ENCODE measurements at regions not wholly inside any gene's neighbourhood (a gene's known extent, or its start where the extent isn't known, plus 50 kb on each side); places are given as distances from the start of the nearest gene placed in this dataset.

- DNase-seq, result no peak
Observed at GRCh38 chr14:104458845-104459244, 120.7 kb upstream of the C14orf180 start.

GRCh38 chr14:104460791-104461651, 118.5 kb upstream of the C14orf180 start:
- peak; percentile 18 for DNase-seq

DNA sequence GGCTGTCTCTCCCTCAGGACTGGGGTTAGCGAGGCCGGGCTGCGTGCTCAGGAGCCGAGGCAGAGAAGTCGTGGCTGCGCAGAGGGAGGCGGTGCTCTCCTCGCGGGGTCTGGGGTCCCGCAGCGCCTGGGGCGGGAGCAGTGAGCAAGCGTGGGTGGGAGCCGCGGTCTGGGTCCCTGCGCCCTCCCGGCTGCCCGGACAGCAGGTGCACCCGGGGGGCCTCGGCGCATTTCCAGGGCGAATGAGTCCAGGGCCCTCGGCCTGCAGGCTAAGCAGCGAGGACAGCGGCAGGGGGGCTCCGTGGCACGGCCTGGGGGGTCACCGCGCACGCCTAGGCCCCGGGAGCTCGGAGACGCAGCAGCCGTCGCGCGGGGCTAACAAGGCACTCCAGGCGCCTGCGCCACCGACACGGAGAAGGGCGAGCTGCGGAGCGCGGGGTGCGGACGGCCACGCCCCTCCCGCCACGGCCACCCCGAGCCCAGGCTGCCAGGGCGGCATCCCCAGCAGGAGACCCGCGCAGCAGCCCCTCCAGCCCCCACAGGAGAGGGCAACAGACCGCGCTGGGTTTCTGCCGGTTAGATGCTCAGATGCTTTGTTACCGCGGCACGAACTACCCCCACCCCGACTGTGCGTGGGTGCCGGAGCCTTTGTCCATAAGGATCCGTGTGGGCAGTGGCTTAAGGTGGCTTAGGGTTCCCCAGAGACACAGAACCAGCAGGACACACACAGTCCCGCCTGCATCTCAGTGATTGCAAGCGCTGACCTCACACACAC, 117.7 kb upstream of the C14orf180 start:
- no peak for DNase-seq

DNA sequence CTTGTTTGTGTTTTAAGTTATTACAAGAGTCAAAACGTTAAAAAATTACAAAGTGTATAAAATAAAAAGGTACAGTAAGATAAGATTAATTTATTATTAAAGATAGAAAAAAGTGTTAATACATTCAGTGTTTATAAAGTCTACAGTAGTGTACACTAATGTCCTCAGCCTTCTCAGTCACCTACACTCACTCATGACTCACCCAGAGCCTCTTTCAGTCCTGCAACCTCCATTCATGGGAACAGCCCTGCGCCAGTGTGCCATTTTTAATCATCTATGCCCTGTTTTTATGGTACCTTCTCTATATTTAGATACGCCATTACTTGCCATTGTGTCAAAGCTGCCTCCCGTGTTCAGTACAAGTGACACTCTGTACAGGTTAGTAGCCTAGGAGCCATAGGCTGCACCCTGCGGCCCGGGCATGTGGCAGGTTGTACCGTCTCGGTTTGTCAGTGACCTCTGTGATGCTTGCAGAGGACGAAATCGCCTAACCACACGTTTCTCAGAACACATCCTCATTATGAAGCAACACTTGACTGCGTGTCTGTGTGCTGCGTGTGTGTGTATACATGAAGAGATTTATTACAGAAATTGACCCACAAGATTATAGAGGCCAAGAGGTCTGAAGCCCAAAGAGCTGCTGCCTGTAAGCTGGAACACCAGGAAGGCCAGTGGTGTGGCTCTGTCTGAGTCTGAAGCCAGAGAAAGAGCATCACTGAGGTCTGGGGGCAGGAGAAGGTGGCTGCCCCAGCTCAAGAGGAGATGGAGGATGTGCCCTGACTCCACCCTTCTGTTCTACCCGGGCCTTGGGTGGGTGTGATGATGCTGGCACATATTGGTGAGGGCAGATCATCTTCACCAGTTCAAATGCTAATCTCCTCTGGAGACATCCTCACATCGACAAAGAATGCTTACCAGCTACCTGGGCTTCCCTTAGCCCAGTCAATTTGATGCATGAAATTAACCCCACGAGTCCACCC, 116.6 kb upstream of the C14orf180 start:
- DNase-seq, result no peak

DNA sequence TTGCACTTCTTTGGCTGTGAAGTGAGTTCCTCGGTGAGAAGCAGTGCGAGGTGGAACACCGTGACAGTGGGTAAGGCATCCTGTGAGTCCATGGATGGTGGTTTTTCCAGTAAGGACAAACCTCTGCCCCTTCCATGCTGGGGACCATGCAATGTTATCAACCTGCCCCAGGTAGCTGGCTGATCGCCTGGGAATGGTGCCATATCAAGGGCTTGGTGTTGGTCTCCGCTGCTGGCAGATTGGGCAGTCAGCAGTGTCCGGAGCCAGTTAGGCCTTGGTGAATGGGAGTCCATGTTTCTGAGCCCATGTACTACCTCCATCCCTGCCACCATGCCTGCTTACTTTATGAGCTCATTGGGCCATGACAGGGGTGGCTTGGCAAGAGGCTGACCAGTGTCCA, 114.7 kb upstream of the C14orf180 start:
- no peak for DNase-seq

GRCh38 chr14:104465482-104466390, 113.8 kb upstream of the C14orf180 start:
- DNase-seq, result no peak

DNA sequence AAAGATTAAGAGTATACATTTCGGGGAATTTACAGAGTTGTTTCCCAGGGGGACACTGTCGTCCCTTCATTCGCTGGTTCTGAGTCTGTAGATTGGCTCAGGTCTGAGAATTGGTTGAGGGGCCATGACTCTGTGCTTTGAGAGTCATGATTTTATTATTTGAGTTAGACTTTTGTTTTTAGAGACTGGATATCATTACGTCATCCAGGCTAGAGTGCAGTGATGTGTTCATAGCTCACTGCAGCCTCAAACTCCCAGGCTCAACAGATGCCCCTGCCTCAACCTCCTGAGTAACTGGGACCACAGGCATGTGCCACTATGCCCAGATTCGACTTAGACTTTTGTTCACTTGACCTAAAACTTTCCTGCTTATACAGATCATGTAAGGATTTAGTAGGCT, 112.3 kb upstream of the C14orf180 start:
- no peak for DNase-seq

DNA sequence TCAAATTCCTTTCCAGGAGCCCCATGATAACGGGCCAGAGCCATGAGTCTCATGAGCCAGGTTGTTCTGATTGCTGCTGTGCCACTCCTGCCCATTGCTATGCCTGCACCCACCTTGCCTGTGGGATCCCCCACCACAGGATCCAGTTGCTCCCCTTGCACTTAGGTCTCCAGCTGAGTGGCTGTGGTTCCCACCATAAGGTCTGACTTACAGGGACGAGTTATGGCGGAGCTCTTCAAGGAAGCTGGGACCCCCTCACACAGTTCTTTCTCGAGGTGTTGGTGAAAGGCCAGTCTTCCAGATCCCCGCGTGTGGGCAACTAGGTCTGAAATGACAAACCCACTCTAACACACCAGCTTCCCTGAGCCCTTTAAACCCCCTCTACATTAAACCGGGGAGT, 111.9 kb upstream of the C14orf180 start:
- no peak for DNase-seq

DNA sequence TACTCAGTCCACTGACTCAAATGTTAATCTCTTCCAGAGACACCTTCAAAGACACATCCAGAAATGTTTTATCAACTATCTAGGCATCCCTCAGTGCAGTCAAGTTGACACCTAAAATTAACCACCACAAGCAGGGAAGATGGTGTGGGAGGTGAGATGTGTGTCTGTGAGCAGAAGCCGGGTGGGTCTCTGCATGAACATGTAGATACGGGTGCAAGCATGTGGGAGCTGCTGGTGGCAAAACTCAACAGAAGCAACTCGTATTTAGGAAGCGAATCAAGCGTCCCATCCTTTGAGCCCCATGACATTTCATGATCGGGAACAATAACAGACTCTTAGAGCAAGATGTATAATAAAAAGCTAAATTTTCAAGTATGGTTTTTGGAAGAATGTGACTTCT, 110.0 kb upstream of the C14orf180 start:
- no peak for DNase-seq

GRCh38 chr14:104470588-104470987, 109.0 kb upstream of the C14orf180 start:
- DNase-seq, result no peak

DNA sequence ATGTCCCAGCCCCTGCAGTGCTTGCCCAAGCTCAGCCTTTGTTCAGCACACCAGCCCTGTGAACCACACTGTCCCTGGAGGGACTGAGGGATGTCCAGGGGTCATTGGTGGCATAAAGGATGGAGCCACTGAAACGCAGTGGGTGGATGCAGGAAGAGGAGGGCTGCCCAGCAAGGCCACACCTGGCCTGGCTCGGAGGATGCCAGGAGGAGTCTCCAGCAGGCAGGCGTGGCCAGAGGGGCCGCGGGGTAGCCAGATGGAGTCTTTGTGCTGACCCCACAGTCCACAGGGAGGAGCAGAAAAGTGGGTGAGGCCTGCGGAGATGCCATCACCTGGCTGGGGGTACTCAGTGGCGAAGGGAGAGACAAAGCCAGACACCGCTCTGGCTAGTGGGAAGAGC, 108.5 kb upstream of the C14orf180 start:
- no peak for DNase-seq

DNA sequence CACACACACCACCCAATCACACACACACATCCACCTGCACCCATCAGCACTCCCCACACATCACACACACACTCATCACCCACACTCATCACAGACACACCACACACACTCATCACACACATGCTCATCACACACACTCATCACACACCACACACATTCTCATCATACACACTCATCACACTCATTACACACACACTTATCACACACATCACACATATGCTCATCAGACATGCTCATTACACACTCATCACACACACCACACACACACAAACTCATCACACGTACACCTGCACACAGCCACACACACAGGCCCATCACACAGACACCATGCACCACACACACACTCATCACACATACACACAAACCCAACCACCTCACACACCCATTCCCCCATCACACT, 107.5 kb upstream of the C14orf180 start:
- DNase-seq, result no peak

GRCh38 chr14:104472536-104473243, 106.9 kb upstream of the C14orf180 start:
- no peak for DNase-seq

GRCh38 chr14:104473244-104473565, 106.4 kb upstream of the C14orf180 start:
- no peak for DNase-seq

- DNase-seq, result no peak
Observed at GRCh38 chr14:104473649-104474494, 105.7 kb upstream of the C14orf180 start.

- DNase-seq, result no peak
Observed at GRCh38 chr14:104474495-104475213, 104.9 kb upstream of the C14orf180 start.

DNA sequence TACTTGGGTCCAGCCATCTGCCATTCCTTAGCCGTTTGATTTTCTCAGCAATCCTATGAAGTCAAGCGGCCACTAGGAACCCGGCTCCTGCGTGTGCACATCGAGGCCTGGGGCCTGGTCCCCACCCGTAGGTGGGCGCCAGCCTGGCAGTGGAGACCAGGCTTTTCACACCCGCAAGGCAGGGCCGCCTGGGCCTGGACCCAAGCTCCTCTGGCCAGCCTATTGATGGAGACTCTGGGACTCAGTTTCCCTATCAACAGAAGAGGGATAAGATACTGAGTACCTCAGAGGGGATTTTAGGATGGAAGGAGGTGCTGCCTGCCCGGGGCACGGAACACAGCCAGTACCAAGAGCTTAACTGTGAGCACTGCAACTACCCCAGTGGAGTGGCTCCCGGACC, 104.3 kb upstream of the C14orf180 start:
- DNase-seq, result no peak

- DNase-seq, result no peak
Observed at GRCh38 chr14:104475802-104476201, 103.8 kb upstream of the C14orf180 start.

DNA sequence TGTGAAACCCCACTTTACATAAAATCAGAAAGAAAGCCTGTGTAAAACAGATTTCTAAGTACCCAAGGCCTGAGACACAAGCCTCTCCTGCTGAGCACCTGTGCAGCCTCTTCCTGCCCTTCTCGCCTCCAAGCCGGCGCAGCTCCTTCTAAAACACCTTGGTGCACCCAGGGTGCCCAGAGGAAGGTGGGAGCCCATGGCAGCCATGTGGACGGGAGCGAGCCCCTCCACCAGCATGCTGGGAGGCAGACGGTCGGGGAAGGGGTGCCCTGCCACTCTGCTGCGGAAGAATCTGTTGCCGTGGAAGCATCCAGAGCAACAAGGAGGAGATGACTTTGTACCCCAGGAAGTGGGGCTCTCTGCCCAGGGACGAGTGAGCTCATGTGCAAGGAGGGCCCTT, 103.1 kb upstream of the C14orf180 start:
- DNase-seq, result no peak

Data from muscle of arm (tissue), 1 donor.